NCI-H345 treated with DMSO at 0.1 percent for 48 hours (cell line): ENCODE measurements at regions not wholly inside any gene's neighbourhood (a gene's known extent, or its start where the extent isn't known, plus 50 kb on each side); places are given as distances from the start of the nearest gene placed in this dataset.

Experiments used
- DNase-seq: peaks from one replicate; lab custom pipeline; 2025; ENCODE audit not compliant: unreplicated experiment; lab: John Stamatoyannopoulos, UW

GRCh38 chr14:25551674-25552073 is 501.7 kb upstream of the STXBP6 start:
- DNase-seq: no peak

- no peak for DNase-seq
Observed at GRCh38 chr14:25546826-25547225, 496.9 kb upstream of the STXBP6 start.

DNA sequence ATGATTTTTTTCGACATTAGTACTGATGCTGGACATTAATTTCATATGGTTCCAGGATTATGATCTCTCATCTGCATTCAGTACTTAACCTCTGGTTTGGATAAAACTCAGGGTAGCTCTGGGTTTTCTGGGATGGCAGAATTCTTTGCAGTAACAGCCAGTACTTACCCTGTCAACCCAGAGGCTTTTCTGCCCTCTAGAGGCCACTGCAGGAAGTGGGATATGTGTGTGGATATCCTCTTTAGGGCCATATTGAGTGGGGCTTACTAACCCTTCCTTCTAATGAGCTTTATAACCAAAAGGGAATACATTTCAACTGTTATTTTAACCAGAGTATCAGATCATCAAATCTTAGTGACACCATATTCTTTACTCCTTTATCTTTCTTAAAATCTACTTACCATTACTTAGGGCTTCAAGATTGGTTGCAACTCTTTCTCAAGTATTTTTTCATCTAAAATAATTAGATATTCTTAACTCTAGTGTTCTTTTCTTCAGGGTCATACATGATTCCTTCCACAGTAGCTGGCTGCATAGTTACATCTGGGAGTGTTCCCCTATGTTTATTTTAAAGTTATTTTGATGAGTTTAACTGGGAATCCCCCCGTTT is 488.0 kb upstream of the STXBP6 start:
- peak; percentile 64 for DNase-seq

DNA sequence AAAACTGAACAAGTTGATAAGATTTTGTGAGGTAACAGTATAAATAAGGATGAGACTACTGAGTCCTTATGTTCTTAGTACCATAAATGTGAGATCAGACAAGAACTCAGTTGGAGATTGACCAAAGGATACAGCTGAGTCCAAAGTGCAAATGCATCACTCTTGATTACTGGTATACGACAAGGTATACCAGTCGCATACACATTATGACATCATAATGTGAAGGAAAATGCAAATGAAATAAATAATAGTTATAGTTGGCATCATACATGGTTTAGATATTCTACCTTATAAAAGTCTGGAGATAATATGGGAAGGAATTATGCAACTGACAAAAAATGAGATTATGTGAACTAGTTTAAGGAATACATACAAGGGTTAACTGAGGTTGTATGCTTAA is 476.3 kb upstream of the STXBP6 start:
- no peak for DNase-seq

GRCh38 chr14:25522926-25523325 is 473.0 kb upstream of the STXBP6 start:
- DNase-seq: no peak

DNA sequence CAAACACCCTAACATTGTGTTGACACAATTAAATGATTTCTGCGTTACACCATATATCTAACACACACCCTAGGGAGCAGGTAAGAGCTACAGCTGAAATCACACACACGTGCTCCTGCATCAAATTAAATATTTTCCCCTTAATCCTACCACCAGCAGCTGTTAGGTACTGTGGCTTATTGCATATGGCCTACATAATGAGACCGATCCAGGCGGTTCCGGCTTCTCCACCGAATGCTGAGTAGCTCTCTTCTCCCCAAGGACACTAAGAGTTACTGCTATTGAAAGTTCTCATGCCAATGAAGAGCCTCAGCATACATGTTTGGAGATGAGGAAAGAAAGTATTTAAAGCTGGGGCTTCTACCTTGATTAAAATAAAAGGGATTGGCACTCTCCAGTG is 472.2 kb upstream of the STXBP6 start:
- DNase-seq: peak; percentile 85

DNA sequence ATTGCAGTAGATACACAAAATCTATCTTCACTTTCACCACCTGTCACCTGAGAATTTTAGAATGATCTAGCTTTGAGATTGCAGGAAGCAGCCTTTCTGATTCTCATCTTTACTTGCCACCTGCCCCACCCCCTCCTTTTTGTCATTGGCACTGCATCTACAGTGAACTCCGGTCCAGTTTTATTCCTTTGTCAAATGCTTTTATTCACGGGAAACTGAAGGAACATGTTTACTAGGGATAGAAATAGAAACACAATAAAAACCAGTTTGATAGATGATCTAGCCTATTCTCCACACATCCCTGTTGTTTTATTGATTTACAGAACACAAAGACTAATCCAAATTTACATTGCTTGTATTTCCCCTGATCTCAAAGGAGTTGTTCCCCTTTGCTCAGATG is 471.7 kb upstream of the STXBP6 start:
- DNase-seq: peak; percentile 85

DNA sequence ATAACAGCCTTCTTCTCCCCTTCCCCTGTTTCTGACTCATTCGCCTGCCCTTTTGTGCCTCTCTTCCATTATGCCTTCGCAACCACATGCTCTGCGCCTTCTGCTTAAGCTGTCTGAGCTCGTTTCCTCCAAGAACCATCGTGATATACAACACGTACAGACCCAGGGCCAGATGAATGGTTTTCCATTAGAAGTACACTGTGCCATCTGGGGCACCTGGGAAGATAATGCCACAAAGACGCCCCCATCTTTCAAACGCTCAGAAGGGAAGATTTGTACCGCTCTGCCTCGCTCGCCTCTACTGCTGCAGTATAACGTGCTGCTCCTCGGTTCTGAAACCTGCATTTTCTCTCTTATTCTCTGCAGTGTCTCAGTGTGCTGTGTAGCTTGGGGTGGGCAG is 470.9 kb upstream of the STXBP6 start:
- DNase-seq: no peak

GRCh38 chr14:25518364-25518763 is 468.4 kb upstream of the STXBP6 start:
- peak; percentile 31 for DNase-seq

DNA sequence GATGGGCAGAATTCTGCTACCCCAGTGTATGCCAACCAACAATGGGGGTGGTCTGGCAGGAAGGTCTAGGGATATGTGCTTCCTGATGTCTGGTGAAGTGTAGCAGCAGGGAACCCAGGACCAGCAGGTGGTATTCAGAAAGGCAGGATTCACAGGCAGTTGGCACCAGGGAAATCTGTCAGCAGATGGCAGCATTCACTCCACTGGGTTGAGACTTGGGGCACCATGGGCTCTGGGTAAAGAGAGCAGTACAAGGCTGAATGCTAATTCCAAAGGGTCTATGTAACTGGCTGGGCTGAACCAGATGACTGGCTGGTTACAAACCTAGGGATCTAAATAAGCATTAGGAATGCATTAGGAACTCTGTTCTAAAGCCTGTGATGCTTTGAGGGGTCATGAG is 466.9 kb upstream of the STXBP6 start:
- DNase-seq: no peak

GRCh38 chr14:25508845-25509244 is 458.9 kb upstream of the STXBP6 start:
- no peak for DNase-seq

GRCh38 chr14:25501749-25502148 is 451.8 kb upstream of the STXBP6 start:
- no peak for DNase-seq

DNA sequence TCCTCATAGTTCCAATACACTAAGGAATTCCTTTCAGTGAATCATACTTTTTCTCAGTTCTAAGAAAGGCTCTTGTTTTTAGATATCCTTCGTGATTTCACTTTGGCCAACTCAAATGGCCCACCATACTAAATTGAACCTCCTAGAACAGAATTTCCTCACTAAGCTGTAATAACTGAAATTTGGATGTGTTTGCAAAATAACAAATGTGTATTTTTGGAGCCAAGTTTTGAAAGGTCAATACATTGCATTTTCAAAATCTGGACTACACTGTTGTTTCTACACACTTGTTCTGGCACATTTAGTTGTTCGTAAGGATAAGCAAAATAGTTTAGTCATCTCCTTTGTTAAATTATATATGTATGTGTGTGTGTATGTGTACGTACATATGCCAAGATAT is 439.0 kb upstream of the STXBP6 start:
- DNase-seq: no peak

DNA sequence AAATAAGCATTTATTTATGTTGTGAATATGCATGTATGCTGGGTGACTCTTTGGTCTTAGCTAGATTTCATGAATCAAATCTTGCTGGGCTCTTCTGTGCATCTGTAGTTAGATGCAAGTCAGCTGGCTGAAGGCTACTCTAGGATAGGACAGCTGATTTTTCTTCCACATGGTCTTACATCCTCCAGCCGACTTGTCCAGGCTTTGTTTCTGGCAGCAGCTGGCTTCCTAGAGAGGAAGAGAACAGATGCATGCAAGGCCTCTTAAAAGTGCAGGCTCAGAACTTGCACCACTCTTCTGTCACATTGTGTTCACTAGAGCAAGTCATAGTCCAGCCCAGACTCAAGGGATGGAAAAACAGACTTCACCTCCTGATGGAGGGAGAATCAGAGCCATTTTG is 435.4 kb upstream of the STXBP6 start:
- no peak for DNase-seq

DNA sequence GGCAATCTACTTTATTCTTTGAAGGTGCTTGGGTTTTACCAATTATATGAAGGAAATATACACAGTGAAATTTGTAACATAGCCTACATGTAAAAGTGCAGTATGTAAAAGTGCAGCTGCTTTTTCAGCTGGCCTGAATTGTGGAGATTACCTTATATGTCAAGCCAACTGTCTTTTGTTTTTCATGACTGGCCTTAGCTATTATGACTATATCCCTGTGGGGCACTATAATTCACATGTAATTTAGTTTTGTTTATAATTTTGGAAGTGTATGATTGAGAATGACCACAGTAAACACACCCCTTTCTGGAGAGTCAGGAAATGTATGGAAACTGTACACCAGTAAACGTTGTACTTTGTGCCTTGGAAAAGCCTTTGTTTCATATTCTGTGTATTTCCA is 435.0 kb upstream of the STXBP6 start:
- no peak for DNase-seq

DNA sequence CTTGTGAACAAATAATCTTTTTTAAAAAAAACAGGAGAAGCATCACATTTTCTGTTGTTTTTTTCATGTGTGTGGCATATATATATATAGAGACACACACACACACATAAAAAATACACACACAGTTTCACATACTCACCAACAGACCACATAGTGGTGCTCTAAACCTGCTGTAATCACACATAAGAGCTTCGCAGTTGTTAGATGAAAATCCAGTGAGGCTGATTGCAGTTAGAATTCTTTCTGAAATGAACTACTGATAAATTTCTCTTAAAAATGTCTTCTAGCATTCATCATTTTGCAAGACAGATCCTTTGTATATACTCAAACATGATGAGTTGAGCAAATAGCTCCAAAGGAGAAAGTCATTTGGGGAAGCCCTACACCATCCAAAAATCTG is 434.3 kb upstream of the STXBP6 start:
- DNase-seq: no peak

- DNase-seq: no peak
Observed at GRCh38 chr14:25477316-25478098, 427.6 kb upstream of the STXBP6 start.

DNA sequence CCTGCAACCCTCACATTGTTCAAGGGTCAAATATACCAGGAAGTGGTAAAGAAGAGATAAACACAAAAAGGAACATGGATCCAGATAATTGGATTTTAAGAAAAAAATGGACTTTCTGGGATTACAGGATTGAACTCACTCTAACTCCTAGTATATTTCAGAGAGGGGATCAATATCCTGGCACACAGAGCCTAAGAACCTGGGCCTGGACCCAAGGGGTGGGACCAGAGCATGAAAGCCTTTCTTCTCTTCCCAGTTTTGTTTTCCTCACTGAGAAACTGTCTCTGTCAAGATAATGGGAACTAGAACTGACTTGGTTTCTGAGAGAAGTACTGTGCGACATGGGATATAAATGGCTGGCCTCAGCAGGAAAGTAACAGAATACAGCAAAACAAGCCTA is 422.8 kb upstream of the STXBP6 start:
- no peak for DNase-seq

- DNase-seq: no peak
Observed at GRCh38 chr14:25464772-25465171, 414.8 kb upstream of the STXBP6 start.

DNA sequence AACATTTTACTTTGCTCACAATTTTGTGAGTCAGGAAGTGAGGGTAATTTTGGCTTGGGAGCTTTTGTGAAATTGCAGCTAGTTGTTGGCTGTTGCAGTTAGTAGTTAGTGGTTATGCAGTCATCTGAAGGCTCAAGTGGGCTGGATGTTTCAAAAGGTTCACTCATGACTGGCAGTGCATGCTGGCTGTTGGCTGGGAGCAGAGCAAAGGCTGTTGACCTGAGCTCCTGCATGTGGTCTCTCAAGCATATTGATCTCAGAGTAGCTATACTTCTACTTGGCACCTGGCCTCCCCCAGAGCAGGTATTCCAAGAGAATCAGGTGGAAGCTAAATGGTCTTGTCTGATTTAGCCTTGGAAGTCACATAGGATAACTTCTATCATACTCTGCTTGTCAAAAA is 414.1 kb upstream of the STXBP6 start:
- DNase-seq: no peak

DNA sequence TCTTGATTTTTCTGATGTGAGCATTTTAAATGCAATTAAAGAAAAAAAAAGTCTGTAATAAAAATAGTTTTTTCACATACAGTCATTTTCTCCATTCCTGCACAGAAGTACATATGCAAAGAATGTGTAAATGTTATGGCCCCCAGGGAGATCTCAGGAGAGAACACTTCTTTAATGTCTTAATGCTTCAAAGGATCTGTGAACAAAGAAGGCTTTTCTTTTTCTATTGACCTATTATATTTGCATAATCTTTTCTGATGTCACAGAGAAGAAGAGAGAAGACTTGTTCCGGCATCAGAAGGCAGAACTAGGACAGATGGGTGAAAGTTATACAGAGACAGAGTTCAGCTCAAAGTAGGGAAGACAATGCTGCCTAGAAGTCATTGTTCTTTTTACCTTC is 413.5 kb upstream of the STXBP6 start:
- DNase-seq: no peak

GRCh38 chr14:25461780-25462179 is 411.8 kb upstream of the STXBP6 start:
- no peak for DNase-seq

DNA sequence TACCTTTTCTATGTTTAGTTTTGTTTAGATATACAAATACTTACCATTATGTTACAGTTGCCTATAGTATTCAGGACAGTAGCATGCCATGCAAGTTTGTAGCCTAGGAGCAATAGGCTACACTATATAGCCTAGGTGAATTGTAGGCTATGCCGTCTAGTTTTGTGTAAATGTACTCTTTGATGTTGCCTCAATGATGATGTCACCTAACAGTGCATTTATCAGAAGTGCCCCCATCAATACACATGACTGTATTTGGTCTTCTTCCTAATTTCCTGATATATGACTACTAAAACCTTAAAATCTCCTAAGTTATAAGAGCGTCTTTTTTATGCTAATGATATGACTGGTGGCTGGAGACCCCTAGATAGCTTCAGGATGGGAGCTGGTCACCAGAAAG is 394.4 kb upstream of the STXBP6 start:
- no peak for DNase-seq
